NCI-H1105 (cell line): ENCODE measurements at regions not wholly inside any gene's neighbourhood (a gene's known extent, or its start where the extent isn't known, plus 50 kb on each side); places are given as distances from the start of the nearest gene placed in this dataset.

Experiments used
- DNase-seq: peaks from one replicate; lab custom pipeline; 2025; lab: John Stamatoyannopoulos, UW

- DNase-seq, result no peak
Measured at GRCh38 chr2:120455390-120455789, 109.5 kb downstream of the INHBB start.

GRCh38 chr2:120456867-120457266, 110.9 kb downstream of the INHBB start:
- DNase-seq, result no peak

GRCh38 chr2:120460511-120460910, 114.6 kb downstream of the INHBB start:
- no peak for DNase-seq

GRCh38 chr2:120461092-120461491, 115.2 kb downstream of the INHBB start:
- DNase-seq, result no peak

- no peak for DNase-seq
Measured at GRCh38 chr2:120461546-120462537, 115.9 kb downstream of the INHBB start.

- no peak for DNase-seq
Measured at GRCh38 chr2:120463527-120463926, 117.6 kb downstream of the INHBB start.

GRCh38 chr2:120463996-120464395, 118.1 kb downstream of the INHBB start:
- no peak for DNase-seq

- no peak for DNase-seq
Measured at GRCh38 chr2:120464448-120464931, 118.6 kb downstream of the INHBB start.

GRCh38 chr2:120465012-120465700, 119.2 kb downstream of the INHBB start:
- no peak for DNase-seq

GRCh38 chr2:120465701-120465988, 119.7 kb downstream of the INHBB start:
- no peak for DNase-seq

GRCh38 chr2:120465989-120466703, 120.2 kb downstream of the INHBB start:
- no peak for DNase-seq

GRCh38 chr2:120466704-120467054, 120.7 kb downstream of the INHBB start:
- no peak for DNase-seq

- DNase-seq, result no peak
Measured at GRCh38 chr2:120468136-120468535, 122.2 kb downstream of the INHBB start.

- DNase-seq, result no peak
Measured at GRCh38 chr2:120469426-120469825, 123.5 kb downstream of the INHBB start.

- no peak for DNase-seq
Measured at GRCh38 chr2:120470041-120470965, 124.4 kb downstream of the INHBB start.

GRCh38 chr2:120471166-120471565, 125.2 kb downstream of the INHBB start:
- DNase-seq, result no peak

- DNase-seq, result no peak
Measured at GRCh38 chr2:120472031-120472430, 126.1 kb downstream of the INHBB start.

GRCh38 chr2:120472891-120473309, 127.0 kb downstream of the INHBB start:
- no peak for DNase-seq

GRCh38 chr2:120473522-120474271, 127.8 kb downstream of the INHBB start:
- no peak for DNase-seq

- DNase-seq, result no peak
Measured at GRCh38 chr2:120474486-120474885, 128.6 kb downstream of the INHBB start.

- DNase-seq, result no peak
Measured at GRCh38 chr2:120476141-120476540, 130.2 kb downstream of the INHBB start.
